ENCODE measurements at regions not wholly inside any gene's neighbourhood (a gene's known extent, or its start where the extent isn't known, plus 50 kb on each side); places are given as distances from the start of the nearest gene placed in this dataset.
"Not testable (repeated sequence)": the region's sequence is repeated elsewhere in the genome, so short reads cannot be mapped to it uniquely, and the experiment has no call there.

DNA sequence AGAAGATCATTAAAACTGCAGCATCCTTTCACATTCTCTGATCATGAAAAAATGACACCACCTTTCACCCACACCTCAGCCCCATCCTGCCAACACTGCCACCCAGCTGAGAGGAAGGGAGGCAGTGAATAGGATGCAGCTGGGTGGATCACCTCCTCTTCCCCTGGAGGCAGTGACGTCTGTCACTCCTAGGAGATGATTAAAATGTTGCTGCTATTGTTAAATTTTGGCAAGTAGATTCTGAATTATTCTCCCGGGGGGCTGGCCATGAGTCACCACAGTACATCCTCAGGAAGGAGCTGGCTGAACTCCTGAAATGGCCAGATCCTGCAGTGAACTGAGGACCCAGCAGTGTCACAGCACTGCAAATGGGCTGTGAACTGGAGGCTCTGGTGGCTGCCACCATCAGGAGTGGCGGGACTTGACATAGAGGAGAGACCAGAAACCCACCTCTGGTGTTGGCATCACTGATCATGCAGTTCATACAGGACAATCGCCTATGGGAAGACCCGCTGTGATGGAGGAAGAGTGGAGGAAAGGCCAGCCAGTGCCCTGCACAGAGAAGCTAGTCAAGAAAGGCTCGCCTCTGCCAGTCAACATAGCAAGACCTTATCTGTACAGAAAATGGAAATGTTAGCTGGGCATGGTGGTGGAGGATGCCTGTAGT, 199.1 kb downstream of the FAM43A start:
- no peak for DNase-seq (ENCODE audit: low spot score)

DNA sequence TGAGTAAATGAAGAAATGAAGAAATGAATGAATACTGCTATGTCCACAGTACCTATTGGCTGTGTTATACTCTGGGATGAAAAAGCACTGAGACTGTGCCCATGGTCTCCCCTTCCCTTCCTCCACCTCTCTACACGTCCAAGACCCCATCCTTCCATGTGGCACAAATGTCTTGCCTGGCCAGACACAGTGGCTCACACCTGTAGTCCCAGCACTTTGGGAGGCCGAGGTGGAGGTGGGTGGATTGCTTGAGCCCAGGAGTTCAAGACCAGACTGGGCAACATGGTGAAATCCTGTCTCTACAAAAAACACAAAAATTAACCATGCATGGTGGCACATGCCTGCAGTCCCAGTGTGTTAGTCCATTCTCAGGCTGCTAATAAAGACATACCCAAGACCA, 200.1 kb downstream of the FAM43A start:
- no peak for DNase-seq (ENCODE audit: low spot score)

GRCh38 chr3:194886836-194887235, 201.2 kb downstream of the FAM43A start:
- DNase-seq (ENCODE audit: low spot score) = no peak

- not testable (repeated sequence) for DNase-seq (ENCODE audit: low spot score)
Measured at GRCh38 chr3:194888062-194888461, 202.4 kb downstream of the FAM43A start.

GRCh38 chr3:194888916-194889315, 203.2 kb downstream of the FAM43A start:
- DNase-seq (ENCODE audit: low spot score) = no peak

DNA sequence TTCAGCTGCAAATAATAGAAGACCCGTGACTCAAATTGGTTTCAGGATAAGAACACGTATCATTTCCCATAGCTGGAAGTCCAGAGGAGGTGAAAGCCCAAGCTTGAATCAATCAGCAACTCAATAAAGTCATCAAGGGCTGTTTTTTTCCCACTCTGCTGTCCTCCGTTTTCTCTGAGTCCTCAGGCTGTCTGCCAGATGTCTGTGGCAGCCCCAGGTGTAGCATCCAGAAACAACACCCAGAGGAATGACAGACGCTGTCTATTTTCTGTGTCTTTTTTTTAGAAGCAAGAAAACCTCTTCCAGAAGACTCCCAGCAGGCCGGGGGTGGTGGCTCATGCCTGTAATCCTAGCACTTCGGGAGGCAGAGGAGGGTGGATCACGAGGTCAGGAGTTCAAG, 204.4 kb downstream of the FAM43A start:
- DNase-seq (ENCODE audit: low spot score) = no peak

- no peak for DNase-seq (ENCODE audit: low spot score)
Measured at GRCh38 chr3:194893121-194893987, 207.7 kb downstream of the FAM43A start.

DNA sequence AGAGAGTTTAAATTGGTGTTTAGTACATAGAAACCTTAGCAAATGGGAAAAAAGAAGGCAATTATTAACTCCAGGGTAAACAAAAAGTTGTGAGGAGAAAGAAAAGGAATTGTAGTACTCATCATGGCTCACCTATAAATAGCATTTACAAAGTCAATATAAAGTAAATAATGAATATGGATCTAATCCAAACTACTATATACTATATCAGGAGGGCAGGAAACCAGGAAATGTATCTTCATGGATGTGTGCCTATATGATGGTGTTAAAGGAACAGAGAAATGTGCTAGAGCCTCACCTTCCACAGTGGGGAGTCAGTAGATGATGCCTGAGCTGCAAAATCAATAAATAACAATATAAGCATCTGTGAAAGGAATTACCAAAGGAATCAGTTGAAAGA, 208.9 kb downstream of the FAM43A start:
- no peak for DNase-seq (ENCODE audit: low spot score)

DNA sequence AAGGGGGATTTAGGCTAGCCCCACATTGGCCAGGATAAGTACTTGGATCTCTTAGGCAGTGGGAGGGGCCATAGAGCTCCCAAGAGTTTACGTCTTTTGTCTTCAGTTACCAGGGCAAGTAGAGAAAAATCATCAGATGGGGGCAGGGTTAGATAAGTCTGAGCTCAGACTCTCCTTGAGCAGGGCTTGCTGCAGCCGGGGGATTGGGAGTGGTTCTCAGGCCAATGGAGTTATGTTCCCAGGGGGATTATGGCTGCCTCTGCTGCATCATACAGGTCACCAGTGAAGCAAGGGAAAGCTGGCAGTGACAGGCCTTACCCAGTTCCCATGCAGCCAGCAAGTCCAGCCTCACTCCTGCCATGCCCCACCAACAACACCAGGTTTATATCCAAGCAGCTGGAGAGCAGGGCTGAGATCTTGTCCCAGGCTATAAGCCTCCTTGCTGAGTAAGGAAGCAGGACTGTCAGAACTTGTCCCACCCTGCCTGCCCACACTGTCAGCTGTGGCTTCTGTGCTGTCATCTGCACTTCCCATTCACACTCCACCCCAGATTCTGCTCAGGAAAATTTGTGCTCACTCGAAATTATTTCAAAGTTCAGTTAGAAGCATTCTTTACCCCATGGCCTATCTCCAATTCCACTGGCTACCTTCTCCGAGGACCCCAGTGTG, 215.3 kb downstream of the FAM43A start:
- DNase-seq (ENCODE audit: low spot score) = no peak

DNA sequence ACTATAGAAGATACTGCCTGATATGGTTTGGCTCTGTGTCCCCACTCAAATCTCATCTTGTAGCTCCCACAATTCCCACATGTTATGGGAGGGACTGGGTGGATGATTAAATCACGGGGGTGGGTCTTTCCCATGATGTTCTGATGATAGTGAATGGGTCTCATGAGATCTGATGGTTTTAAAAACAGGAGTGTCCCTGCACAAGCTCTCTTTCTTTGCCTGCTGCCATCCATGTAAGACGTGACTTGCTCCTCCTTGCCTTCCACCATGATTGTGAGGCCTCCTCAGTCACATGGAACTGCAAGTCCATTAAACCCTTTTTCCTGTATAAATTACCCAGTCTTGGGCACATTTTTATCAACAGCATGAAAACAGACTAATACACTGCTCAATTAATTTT, 217.8 kb downstream of the FAM43A start:
- DNase-seq (ENCODE audit: low spot score) = not testable (repeated sequence)

DNA sequence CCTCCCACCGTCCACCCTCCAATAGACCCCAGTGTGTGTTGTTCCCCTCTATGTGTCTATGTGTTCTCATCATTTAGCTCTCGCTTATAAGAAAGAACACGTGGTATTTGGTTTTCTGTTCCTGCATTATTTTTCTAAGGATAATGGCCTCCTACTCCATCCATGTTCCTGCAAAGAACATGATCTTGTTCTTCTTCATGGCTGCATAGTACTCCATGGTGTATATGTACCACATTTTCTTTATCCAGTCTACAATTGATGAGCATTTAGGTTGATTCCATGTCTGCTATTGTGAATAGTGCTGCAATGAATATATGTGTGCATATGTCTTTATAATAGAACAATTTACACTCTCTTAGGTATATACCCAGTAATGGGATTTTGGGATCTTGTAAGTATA, 219.3 kb downstream of the FAM43A start:
- DNase-seq (ENCODE audit: low spot score) = not testable (repeated sequence)

GRCh38 chr3:194905696-194906095, 220.0 kb downstream of the FAM43A start:
- no peak for DNase-seq (ENCODE audit: low spot score)

DNA sequence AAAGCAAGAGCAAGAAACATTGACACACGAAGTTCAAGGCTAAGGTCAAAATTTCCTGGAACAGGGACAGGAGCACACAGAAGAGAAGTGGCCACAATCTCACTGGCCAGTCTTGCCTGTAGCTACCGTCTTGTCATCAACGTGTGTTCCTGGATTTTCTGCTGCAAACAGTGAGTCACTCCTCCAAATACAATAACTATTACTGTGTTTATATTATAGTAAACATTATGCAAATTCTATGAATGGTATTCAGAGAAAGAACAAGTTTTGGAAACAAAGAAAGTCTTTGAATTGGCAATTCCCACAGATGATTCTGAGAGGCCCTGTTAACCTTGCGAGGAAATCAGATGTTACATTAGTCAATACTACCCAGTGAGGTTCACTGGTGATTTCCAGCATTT, 220.5 kb downstream of the FAM43A start:
- DNase-seq (ENCODE audit: low spot score) = no peak

DNA sequence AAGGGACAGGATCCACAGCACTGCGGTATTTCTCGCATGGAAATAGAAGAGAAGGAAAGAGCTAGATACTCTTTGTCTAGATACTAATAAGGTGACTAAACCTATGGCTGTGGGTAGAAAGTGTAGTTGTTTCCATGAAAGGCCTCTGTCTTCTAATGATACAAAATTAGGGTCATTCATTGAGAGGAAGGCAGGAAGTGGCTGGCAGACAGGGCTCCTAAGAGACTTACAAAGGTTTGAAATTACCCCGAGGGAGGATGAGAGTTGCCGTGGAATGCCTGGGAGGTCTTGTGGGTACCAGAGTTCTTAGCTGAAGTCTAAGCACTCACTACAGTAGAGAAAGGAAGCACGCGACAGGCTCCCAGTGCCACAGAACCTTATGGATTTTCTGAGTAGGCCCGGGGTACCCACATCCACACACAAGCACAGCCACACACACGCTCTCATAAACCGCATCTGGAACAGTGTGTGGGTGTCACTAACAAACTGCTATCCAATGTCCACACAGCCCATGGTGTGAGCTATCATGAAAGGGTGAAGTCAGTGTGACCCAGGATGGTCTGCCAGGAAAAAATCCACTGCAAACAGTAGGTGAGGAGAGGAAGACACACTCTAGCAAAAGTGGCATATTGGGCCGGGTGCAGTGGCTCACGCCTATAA, 221.4 kb downstream of the FAM43A start:
- DNase-seq (ENCODE audit: low spot score) = no peak

DNA sequence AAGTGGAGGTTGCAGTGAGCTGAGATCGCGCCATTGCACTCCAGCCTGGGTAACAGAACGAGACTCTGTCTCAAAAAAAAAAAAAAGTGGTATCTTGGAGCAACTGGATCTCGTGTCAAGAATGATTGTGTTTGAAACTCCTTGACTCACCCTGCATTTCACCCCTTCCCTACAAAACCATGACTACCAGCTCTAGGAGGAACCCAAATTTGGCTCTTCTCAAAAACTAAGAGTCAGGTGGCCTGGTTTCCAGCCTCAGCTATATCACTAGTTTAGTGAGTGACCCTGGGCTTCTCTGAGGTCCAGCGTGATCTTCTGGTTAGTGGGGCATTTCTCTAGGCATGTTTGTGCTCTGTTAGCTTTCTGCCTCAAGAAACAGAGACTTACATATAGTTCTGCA, 222.1 kb downstream of the FAM43A start:
- no peak for DNase-seq (ENCODE audit: low spot score)

DNA sequence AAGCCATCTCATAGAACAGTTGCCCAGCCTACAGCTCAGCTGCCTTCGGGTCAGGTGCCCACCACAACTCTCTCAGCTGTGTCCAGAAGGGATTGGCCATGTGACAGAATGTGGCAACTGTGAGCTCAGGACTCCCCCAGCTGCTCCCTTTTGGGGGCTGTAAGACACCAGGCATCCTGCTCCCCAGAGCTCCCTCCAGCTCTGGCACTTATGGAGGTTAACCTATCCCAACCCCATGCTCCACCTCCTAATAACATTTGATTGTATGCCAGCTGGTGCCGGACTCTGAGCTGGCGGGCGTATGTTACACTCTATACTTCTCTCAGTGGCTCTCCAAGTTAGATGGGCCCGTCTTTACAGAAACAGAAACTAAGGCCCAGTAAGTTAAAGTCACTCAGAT, 222.8 kb downstream of the FAM43A start:
- DNase-seq (ENCODE audit: low spot score) = no peak

GRCh38 chr3:194908972-194909371, 223.3 kb downstream of the FAM43A start:
- no peak for DNase-seq (ENCODE audit: low spot score)

GRCh38 chr3:194910414-194910984, 224.8 kb downstream of the FAM43A start:
- DNase-seq (ENCODE audit: low spot score) = no peak

DNA sequence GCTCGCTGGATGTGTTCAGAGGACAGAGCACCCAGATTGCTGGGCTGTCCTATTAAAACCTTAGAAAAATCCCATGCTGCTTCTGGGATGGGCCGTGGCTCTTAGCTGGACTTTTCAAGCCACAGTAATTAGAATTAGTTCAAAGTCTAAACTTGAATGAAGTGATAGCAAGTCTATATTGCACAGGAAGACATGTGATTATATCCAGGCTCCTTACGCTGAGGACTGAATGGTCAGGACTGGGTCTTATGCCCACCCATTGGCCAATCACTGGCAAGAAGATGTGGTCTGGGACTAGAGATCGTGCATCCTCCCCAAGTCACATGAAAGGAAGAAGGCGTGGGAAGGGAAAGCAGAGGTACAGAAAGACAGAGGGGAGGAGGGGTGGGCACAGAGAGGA, 227.6 kb downstream of the FAM43A start:
- DNase-seq (ENCODE audit: low spot score) = no peak

- not testable (repeated sequence) for DNase-seq (ENCODE audit: low spot score)
Measured at GRCh38 chr3:194924889-194925288, 239.2 kb downstream of the FAM43A start.

- DNase-seq (ENCODE audit: low spot score) = no peak
Measured at GRCh38 chr3:194925614-194926013, 239.9 kb downstream of the FAM43A start.

DNA sequence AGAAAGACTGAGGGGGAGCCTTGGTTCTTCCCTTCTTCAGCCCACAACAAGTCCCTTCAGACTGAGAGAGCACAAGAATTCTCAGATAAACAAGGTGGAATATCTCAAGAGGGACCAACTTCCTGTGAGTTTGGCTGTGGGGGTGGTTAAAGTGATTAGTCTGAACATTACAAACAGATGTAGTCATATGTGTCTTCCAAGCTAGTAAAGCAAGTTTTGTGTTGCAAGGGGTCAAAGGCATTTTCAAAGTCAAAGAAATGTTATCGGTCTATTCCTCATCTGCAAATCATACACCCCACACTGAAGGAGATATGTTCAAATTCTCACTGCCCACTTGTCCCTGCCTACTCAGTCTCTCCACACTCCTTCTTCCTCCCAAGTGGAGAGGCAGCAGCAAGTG, 242.5 kb downstream of the FAM43A start:
- DNase-seq (ENCODE audit: low spot score) = no peak

Data from CD4-positive, alpha-beta T cell treated with Interleukin-15 for 4 hours (primary cell).